ENCODE measurements at regions not wholly inside any gene's neighbourhood (a gene's known extent, or its start where the extent isn't known, plus 50 kb on each side); places are given as distances from the start of the nearest gene placed in this dataset.

DNA sequence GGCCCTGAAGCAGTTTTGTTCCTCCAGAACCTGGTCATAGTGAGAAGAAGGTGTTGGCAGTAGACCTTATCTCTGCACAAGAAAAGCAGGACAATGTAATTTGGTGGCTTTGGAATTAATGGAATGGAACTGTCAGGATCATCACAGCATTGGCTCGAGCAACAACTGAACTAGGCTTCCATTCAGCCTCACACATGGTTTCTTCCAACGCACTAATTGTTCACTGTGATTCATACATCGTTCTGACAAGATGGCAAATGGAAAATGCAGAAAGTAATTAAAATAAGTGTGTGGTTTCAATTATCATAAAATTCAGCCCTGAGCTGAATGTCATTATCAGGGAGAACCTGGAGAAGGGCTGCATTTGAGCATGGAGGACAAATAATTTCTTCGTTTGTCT, 80.6 kb downstream of the MFSD1 start:
- Histone ChIP-seq H3K4me3 (ENCODE audit: control insufficient read depth in 2 of 3, extremely low read depth in 1 of 3, insufficient read depth in 2 of 3, low read depth in 1 of 3, low read length in 3 of 3) (no peak overlapping the region), H3K9ac (ENCODE audit: control insufficient read depth, extremely low read depth, insufficient read depth, low read length) (no peak overlapping the region), H2AFZ (ENCODE audit: control insufficient read depth, low read length) (no peak overlapping the region), H3K9me1 (ENCODE audit: control insufficient read depth, extremely low read depth, insufficient read depth, low read length) (no peaks in the 10 kb centered on the region), H3K79me2 (ENCODE audit: control insufficient read depth, insufficient read depth, low read length) (no peaks in the 10 kb centered on the region), H3K4me2 (ENCODE audit: control insufficient read depth, extremely low read depth, insufficient read depth, low read depth, low read length) (no peak overlapping the region), H3K27ac (ENCODE audit: control insufficient read depth, insufficient read depth, low read length) (no peak overlapping the region), H4K20me1 (ENCODE audit: control insufficient read depth, extremely low read depth, insufficient read depth, low read length) (no peaks in the 10 kb centered on the region), H3K9me3 (ENCODE audit: control insufficient read depth, low read depth, low read length) (no peaks in the 10 kb centered on the region), H3K36me3 (ENCODE audit: control insufficient read depth in 2 of 2, extremely low read depth in 1 of 2, insufficient read depth in 2 of 2, low read length in 2 of 2) (no peaks in the 10 kb centered on the region), H3K27me3 (ENCODE audit: control insufficient read depth, extremely low read depth, insufficient read depth, low read length) (no peaks in the 10 kb centered on the region), H3K4me1 (ENCODE audit: control insufficient read depth, extremely low read depth, insufficient read depth, low read length) (no peaks in the 10 kb centered on the region)
- dilution Hi-C loops (cut with MboI; ENCODE audit: extremely low pct_ligation_motif_present, low sequenced_read_pairs): no loop called here
- no peak for FAIRE-seq
- no peak for TF ChIP-seq EZH2 (IDR thresholded peaks at IDR 0.05; ENCODE audit: low read length)
- TF ChIP-seq, protein P1, sequence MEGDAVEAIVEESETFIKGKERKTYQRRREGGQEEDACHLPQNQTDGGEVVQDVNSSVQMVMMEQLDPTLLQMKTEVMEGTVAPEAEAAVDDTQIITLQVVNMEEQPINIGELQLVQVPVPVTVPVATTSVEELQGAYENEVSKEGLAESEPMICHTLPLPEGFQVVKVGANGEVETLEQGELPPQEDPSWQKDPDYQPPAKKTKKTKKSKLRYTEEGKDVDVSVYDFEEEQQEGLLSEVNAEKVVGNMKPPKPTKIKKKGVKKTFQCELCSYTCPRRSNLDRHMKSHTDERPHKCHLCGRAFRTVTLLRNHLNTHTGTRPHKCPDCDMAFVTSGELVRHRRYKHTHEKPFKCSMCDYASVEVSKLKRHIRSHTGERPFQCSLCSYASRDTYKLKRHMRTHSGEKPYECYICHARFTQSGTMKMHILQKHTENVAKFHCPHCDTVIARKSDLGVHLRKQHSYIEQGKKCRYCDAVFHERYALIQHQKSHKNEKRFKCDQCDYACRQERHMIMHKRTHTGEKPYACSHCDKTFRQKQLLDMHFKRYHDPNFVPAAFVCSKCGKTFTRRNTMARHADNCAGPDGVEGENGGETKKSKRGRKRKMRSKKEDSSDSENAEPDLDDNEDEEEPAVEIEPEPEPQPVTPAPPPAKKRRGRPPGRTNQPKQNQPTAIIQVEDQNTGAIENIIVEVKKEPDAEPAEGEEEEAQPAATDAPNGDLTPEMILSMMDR (optimal IDR thresholded peaks at IDR 0.05 in 1 of 3, IDR thresholded peaks at IDR 0.05 in 1 of 3, conservative IDR thresholded peaks at IDR 0.05 in 1 of 3; ENCODE audit: extremely low read depth in 1 of 3, insufficient read depth in 2 of 3, low read length in 3 of 3): no peak
- DNase-seq (ENCODE audit: low read depth, low spot score): no peak

DNA sequence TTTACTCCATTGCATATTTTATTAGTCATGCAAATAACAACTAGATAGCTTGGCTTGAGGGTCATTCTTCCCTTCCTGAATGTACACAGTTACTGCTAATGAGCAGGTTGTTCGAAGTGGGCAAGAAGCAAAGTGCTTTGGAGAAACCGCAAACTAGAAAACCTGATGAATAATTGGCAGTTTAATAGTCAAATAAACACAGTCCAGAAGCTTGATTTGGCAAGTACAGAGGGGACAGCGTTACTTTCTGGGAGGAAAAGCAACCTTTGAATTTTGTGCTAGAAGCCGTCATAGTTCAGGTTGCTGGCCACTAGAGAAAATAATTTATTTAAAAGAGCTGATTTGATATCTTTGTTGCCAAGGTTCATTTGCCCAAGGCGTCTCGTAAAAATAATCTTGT, 94.9 kb downstream of the MFSD1 start:
- no peak overlapping the region for H3K4me3 ChIP-seq (ENCODE audit: control insufficient read depth in 2 of 3, extremely low read depth in 1 of 3, insufficient read depth in 2 of 3, low read depth in 1 of 3, low read length in 3 of 3)
- H3K27ac ChIP-seq (ENCODE audit: control insufficient read depth, insufficient read depth, low read length): no peak overlapping the region
- H3K4me1 ChIP-seq (ENCODE audit: control insufficient read depth, extremely low read depth, insufficient read depth, low read length): no peaks in the 10 kb centered on the region
- H2AFZ ChIP-seq (ENCODE audit: control insufficient read depth, low read length): no peak overlapping the region
- TF ChIP-seq, protein P1 (optimal IDR thresholded peaks at IDR 0.05 in 1 of 3, IDR thresholded peaks at IDR 0.05 in 1 of 3, conservative IDR thresholded peaks at IDR 0.05 in 1 of 3; ENCODE audit: extremely low read depth in 1 of 3, insufficient read depth in 2 of 3, low read length in 3 of 3): no peak
- no peak for TF ChIP-seq EZH2 (IDR thresholded peaks at IDR 0.05; ENCODE audit: low read length)
- H3K79me2 ChIP-seq (ENCODE audit: control insufficient read depth, insufficient read depth, low read length): no peaks in the 10 kb centered on the region
- no peak overlapping the region for H3K4me2 ChIP-seq (ENCODE audit: control insufficient read depth, extremely low read depth, insufficient read depth, low read depth, low read length)
- no peaks in the 10 kb centered on the region for H3K9me1 ChIP-seq (ENCODE audit: control insufficient read depth, extremely low read depth, insufficient read depth, low read length)
- no peak for FAIRE-seq
- dilution Hi-C loops (cut with MboI; ENCODE audit: extremely low pct_ligation_motif_present, low sequenced_read_pairs): no loop called here
- no peaks in the 10 kb centered on the region for H3K27me3 ChIP-seq (ENCODE audit: control insufficient read depth, extremely low read depth, insufficient read depth, low read length)
- no peaks in the 10 kb centered on the region for H3K36me3 ChIP-seq (ENCODE audit: control insufficient read depth in 2 of 2, extremely low read depth in 1 of 2, insufficient read depth in 2 of 2, low read length in 2 of 2)
- H3K9ac ChIP-seq (ENCODE audit: control insufficient read depth, extremely low read depth, insufficient read depth, low read length): no peak overlapping the region
- no peaks in the 10 kb centered on the region for H3K9me3 ChIP-seq (ENCODE audit: control insufficient read depth, low read depth, low read length)
- no peak for DNase-seq (ENCODE audit: low read depth, low spot score)
- no peaks in the 10 kb centered on the region for H4K20me1 ChIP-seq (ENCODE audit: control insufficient read depth, extremely low read depth, insufficient read depth, low read length)
